ENCODE measurements at regions not wholly inside any gene's neighbourhood (a gene's known extent, or its start where the extent isn't known, plus 50 kb on each side); places are given as distances from the start of the nearest gene placed in this dataset.

GRCh38 chr12:25009496-25010092 is 60.7 kb upstream of the BCAT1 start:
- DNase-seq (ENCODE audit: low read depth) = no peak

- no peak for DNase-seq (ENCODE audit: low read depth)
Measured at GRCh38 chr12:25005376-25005775, 56.5 kb upstream of the BCAT1 start.

GRCh38 chr12:25004447-25004846 is 55.5 kb upstream of the BCAT1 start:
- DNase-seq (ENCODE audit: low read depth) = no peak

DNA sequence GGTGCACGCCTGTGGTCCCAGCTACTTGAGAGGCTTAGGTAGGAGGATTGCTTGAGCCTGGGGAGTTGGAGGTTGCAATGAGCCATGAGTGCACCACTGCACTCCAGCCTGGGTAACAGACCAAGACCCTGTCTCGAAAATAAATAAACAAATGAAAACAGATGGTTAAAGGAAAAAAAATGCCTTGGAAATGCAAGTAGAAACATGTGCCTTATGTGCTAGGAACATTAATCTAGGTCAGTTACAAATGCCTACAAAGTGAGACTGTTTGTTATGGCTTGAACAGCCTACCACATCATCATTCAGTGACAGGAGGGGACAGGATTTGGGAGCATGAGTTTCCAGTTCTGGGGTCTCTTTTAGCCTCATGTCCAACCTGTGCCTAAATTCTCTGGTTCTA is 52.4 kb upstream of the BCAT1 start:
- DNase-seq (ENCODE audit: low read depth) = no peak

All from Daoy (cell line).